ENCODE measurements at regions not wholly inside any gene's neighbourhood (a gene's known extent, or its start where the extent isn't known, plus 50 kb on each side); places are given as distances from the start of the nearest gene placed in this dataset.

- no peak for DNase-seq
Observed at GRCh38 chr2:129709956-129710598, 269.4 kb upstream of the RAB6C start.

DNA sequence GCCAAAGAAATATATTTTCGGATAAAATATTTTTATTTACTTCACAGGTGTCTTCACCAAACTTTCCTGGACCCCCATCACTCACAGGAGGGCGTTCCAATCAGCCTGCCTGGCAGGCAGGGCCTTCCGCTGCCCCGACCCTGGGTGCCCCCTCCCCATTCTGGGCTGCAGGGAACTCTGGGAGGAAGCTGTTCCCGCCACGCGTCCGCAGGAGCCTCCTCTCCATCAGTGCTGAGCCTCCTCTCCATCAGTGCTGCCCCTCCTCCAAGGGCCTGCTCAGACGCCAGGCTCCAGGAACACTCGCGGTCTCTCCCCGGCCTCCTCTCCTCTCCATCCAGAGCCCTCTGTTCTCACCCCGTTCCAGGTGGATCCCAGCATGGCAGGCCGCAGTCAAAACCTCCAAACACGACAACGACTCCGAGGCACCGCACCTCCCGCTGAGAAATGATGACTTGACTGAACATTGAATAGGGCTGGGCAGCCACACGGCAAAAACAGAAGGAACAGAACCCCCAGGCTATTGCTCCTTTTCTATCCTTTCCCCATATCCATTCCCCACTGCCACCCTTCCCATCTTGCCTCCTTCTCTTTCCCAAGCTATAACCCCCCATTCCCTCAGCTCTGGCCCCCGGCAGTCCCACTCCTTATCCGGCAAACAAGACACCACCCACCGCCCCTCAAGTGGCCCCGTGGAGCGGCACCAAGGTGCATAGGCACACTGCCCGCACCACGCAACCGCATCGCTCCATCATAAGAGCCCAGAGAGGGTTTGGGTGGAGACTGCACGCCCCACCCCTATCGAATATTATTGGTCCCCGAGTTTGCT, 268.6 kb upstream of the RAB6C start:
- DNase-seq, result no peak

DNA sequence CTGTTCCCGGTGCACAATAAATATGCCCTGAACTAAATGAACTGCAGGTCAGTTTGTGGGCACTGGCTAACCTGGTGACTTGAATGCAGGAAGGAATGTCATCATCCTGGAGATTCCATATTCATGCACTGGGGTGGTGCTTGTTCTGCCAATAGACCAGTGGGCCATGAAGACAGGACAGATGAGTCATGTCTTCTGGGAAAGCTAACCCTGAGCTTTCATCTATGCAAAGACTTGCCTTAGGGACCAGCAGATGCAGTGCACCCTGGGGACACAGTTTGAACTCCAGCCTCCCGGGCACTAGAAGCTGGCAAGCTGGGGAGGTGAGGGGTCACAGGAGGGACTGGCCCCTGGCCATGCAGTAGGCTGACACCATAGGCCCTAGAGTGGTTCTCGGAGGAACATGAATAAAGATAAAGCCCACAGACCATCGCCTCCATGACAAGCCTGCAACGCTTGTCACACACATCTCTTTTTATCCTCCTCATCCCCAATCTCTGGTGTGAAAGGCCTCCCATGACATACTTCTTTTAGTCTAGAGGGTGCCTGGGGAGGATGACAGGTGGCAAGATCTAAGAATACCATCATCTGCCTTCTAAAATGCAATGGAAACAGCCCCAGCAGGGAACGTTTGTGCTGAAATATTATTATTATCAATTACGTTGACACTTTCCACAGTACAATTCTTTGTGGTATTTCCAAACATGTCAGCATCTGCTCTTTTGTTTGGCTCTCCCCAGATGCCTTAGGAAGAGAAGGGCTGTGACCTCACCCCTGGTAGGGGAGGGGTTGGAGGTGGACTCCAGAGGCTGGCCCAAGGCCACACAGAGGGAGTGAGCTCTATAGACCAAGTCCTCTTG, 267.4 kb upstream of the RAB6C start:
- DNase-seq, result no peak

DNA sequence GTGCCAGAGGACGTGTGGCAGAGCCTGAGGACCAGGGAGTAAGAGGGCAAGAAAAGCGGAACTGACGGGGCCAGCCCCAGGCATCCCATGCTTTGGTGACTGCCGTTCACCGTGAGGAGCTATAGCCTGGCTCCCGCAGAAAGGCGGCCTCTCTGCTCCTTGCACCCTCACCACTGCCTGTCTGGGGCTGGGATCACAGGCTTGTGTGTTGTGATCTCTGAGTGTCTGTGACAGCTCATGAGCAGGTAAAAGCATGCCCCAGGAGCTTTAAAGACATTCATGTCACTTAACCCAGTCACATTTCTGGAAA, 266.8 kb upstream of the RAB6C start:
- no peak for DNase-seq

- DNase-seq, result no peak
Observed at GRCh38 chr2:129713337-129713736, 266.1 kb upstream of the RAB6C start.

DNA sequence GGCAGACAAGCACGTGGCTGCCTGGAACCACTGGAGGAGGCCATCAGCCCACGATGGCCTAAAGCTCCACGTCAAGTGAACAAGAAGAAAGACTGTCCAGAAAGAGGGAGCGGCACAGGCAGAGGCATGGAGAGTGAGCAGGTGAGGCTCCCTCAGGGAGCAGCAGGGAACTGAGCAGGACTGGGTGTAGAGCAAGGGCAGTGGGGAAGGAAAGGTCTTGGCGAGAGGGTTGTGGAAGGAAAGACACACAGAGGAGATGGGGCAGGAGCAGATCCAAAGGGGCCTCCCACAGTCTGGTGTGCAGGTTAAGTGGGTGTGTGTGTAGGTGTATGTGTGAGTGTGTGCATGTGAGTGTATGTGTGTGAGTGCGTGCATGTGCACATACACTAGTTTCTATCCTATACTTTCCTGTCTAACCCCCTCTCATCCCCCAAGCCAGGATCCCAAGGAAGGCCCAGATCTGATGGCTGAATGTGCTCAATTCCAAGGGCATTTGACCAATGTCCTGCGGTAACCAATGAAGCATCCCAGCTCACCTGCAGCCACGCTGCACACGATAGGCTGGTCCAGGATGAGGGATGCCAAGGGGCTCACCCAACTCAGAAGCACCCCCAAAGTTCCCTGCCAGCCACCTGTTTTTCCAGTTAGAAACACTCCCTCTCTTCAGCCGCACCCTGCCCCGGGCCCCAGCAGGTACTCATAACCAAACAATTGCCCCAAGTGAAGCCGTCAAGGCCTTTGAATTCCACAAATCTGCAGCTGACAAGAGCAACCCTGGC, 262.5 kb upstream of the RAB6C start:
- no peak for DNase-seq

DNA sequence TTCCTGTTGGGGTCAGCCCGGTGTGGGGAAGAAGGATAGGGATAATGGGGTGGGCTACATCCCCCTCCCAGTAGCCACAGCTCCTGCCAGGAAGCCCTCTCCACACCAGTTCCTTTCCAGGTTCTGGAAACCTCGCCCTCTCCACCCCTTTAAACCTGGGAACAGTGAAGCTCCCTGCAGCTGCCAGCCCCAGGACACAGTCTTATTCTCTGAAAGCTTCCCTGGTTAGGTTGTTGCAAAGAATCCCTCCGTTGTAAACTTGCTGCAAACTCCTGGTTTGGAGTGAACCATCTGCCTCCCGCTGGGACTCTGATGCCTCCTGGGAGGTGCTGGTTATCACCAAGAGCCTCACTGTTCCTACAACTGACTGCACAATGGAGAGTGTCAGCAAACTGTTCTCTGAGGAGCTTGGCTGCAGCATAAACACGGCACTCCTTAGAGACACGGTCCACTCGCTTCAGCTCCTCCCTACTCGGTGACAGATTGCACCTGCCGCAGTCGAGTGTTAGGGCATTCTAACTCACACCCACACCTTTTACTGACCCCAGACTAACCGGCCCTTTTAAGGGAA, 261.8 kb upstream of the RAB6C start:
- no peak for DNase-seq

DNA sequence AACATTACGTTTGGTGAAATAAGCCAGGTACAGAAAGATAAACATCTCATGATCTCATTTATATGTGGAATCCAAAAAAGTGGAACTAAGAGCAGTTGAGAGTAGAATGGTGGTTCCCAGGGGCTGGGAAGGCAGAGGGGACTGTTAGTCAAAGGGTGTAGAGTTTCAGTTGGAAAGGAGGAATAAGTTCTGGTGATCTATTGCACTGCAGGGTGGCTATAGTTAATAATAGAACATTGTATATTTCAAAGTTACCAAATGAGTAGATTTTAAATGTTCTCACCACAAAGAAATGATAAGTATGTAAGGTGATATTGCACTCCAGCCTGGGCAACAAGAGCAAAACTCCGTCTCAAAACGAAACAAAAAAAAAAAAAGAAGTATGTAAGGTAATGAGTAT, 260.1 kb upstream of the RAB6C start:
- DNase-seq, result no peak

GRCh38 chr2:129720360-129720759, 259.1 kb upstream of the RAB6C start:
- no peak for DNase-seq

- DNase-seq, result no peak
Observed at GRCh38 chr2:129720761-129721160, 258.7 kb upstream of the RAB6C start.

DNA sequence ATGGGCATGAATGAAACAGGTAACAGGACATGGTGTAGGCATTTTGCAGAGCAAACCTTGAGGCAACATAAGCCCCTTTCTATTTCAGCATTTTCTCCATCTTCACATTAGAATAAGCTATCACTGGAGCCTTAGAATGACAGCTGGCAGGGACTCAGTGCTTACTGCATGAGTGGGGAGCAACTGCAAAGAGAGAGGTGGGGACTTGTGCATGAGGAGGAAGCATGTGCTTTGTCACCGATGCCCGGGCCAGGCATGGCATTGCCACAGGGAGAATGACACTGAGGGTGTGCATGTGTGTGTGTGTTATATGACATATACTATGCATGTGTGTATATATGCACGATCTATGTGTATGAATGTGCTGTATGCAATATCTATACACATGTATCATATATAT, 258.2 kb upstream of the RAB6C start:
- DNase-seq, result no peak

- DNase-seq, result no peak
Observed at GRCh38 chr2:129721846-129722245, 257.6 kb upstream of the RAB6C start.

- no peak for DNase-seq
Observed at GRCh38 chr2:129722306-129723019, 257.0 kb upstream of the RAB6C start.

DNA sequence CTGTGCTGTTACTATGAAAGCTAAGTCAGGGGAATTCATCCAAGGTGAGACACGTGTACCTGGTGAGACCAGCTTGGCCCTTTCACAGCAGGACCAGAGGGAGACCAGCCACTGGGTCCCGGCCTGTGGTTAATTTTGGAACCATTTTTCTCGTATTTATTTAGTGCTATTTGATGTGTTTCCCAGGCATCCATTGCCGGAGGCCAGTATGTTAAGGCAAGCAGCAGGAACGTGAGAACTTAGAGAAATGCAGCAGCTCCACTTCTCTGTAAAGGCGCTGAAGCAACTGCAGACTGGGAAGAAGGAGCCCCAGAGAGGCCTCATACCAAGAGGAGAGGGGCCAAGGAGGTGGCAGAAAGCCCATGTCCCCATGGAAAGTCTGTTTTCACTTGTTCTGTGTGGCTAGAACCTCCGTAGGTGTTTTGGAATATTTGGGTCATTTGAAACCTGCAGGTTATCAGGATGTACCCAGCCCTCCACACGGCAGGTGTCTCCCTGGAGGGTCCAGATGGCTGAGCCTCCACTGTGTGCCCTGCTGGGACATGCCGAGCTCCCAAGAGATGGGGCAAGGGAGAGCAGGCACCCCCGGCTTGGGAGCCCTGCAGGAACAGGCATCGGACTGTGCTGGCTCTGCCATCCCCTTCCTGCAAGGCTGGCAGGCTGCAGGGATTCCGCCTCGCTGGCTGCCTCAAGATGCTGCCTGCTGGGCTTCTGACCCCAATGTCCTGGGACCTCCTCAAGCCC, 256.0 kb upstream of the RAB6C start:
- no peak for DNase-seq

- no peak for DNase-seq
Observed at GRCh38 chr2:129724021-129724757, 255.3 kb upstream of the RAB6C start.

DNA sequence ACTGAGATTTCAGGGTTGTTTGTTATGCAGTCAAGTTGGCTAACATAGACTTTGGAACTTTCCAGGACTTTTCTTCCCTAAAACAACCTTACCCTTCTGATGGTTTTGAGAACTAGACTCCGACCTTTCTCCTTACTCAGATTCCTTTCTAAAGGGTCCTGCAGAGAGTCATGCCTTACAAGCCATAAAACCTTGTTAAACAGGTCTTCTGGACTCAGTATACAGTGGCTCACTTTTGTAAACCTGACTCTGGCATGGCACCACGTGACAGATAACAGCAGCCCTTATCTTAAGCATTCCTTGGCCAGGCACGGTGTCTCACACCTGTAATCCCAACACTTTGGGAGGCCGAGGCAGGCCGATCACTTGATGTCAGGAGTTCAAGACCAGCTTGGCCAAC, 253.2 kb upstream of the RAB6C start:
- no peak for DNase-seq

GRCh38 chr2:129727286-129727685, 252.2 kb upstream of the RAB6C start:
- DNase-seq, result no peak

GRCh38 chr2:129728035-129728972, 251.2 kb upstream of the RAB6C start:
- DNase-seq, result no peak

GRCh38 chr2:129729011-129729410, 250.5 kb upstream of the RAB6C start:
- DNase-seq, result no peak
